A549 (cell line): ENCODE measurements at regions not wholly inside any gene's neighbourhood (a gene's known extent, or its start where the extent isn't known, plus 50 kb on each side); places are given as distances from the start of the nearest gene placed in this dataset.

Experiments used
- ATAC-seq, 2 experiments: fragments of 200-7000 bp in 1 of 2; fragments of >200 bp in 1 of 2; cut with Nextera tagmentation in 1 of 2; cut with Tn5 transposase in 1 of 2; 3 replicates each; pipeline versions ENCODE4 v1.8.0 to v1.9.1; 2018 to 2020; ENCODE audit warnings: mild to moderate bottlenecking in 1 of 2, moderate library complexity in 1 of 2
- CTCF ChIA-PET: fragments of 300-600 bp; sonication (Branson Sonifier 250); formaldehyde crosslinking; extraction: SDS; loops from one replicate; lab custom pipeline; 2021; ENCODE audit warnings: antibody characterized with exemption, inconsistent platforms; lab: Yijun Ruan, JAX
- POLR2A ChIA-PET: fragments of 350-600 bp; formaldehyde crosslinking; extraction: SDS; loops from one replicate; lab custom pipeline; 2021; ENCODE audit warnings: antibody characterized with exemption, inconsistent platforms; lab: Yijun Ruan, JAX
- DNase-seq, 2 experiments: peaks; one replicate each; pipeline versions ENCODE4 v3.0.0 to v3.0.0-alpha.2; 2011 to 2016; ENCODE audit warnings: low read depth in 1 of 2, low spot score in 1 of 2
- FAIRE-seq: peaks from 2 replicates; lab custom pipeline; 2011; peaks lifted over from hg19 to GRCh38; lab: Jason Lieb, UNC
- H3K27ac ChIP-seq, 2 experiments: fragments of >200 bp; sonication (Bioruptor Twin); formaldehyde crosslinking; 3 replicates each; pipeline ENCODE4 v1.5.1; 2016 to 2017
- H3K4me1 ChIP-seq: fragments of >200 bp; sonication (Bioruptor Twin); formaldehyde crosslinking; 3 replicates; pipeline ENCODE4 v1.6.1; 2016
- H3K4me2 ChIP-seq: fragments of >200 bp; sonication (Bioruptor Twin); formaldehyde crosslinking; 3 replicates; pipeline ENCODE4 v1.6.1; 2016
- H3K4me3 ChIP-seq: fragments of >200 bp; sonication (Bioruptor Twin); formaldehyde crosslinking; 3 replicates; pipeline ENCODE4 v1.5.1; 2016
- H3K9me3 ChIP-seq: fragments of >200 bp; sonication (Bioruptor Twin); formaldehyde crosslinking; 3 replicates; pipeline ENCODE4 v1.6.1; 2016
- CHD4 ChIP-seq: fragments of 200-600 bp; sonication (generic); IDR thresholded peaks from 2 replicates; pipeline ENCODE4 v1.6.1; 2016; ENCODE audit warnings: antibody characterized with exemption, mild to moderate bottlenecking, borderline replicate concordance
- CTCF ChIP-seq: fragments of >200 bp; sonication (Bioruptor Twin); formaldehyde crosslinking; IDR thresholded peaks from 3 replicates; pipeline ENCODE4 v1.5.1; 2016
- EHF ChIP-seq: fragments of 250-450 bp; sonication (Bioruptor Pico); IDR thresholded peaks from 2 replicates; pipeline ENCODE4 v1.5.0; 2020; ENCODE audit warnings: mild to moderate bottlenecking
- EHMT2 ChIP-seq: fragments of 200-600 bp; sonication (generic); IDR thresholded peaks from 2 replicates; pipeline ENCODE4 v1.6.1; 2016; ENCODE audit warnings: antibody characterized with exemption, low read depth, mild to moderate bottlenecking, moderate library complexity
- ELK1 ChIP-seq: fragments of 150-350 bp; IDR thresholded peaks from 2 replicates; pipeline ENCODE4 v1.6.1; 2014; ENCODE audit warnings: low read depth, mild to moderate bottlenecking, low read length
- ESRRA ChIP-seq: fragments of 150-350 bp; IDR thresholded peaks from 2 replicates; pipeline ENCODE4 v1.6.1; 2014; ENCODE audit warnings: mild to moderate bottlenecking, low read length, borderline replicate concordance
- HDAC2 ChIP-seq: fragments of 200-600 bp; sonication (generic); IDR thresholded peaks from 2 replicates; pipeline ENCODE4 v1.6.1; 2016
- HES2 ChIP-seq: fragments of >200 bp; sonication (Bioruptor Twin); formaldehyde crosslinking; IDR thresholded peaks from 2 replicates; pipeline ENCODE4 v1.6.1; 2016
- HOXB13 ChIP-seq: fragments of 250-450 bp; sonication (Bioruptor Pico); IDR thresholded peaks from 2 replicates; pipeline ENCODE4 v1.5.0; 2020; ENCODE audit warnings: low read depth, mild to moderate bottlenecking, moderate library complexity
- HOXB5 ChIP-seq: fragments of 250-450 bp; sonication (Bioruptor Pico); IDR thresholded peaks from 2 replicates; pipeline ENCODE4 v1.5.0; 2020; ENCODE audit warnings: mild to moderate bottlenecking, moderate library complexity
- JUNB ChIP-seq: fragments of >200 bp; sonication (Bioruptor Twin); formaldehyde crosslinking; IDR thresholded peaks from 2 replicates; pipeline ENCODE4 v1.6.1; 2016
- KDM1A ChIP-seq: fragments of 200-600 bp; sonication (generic); IDR thresholded peaks from 2 replicates; pipeline ENCODE4 v1.6.1; 2016; ENCODE audit warnings: low read depth, mild to moderate bottlenecking
- KDM5A ChIP-seq: fragments of 200-600 bp; sonication (generic); IDR thresholded peaks from 2 replicates; pipeline ENCODE4 v1.6.1; 2016; ENCODE audit warnings: antibody characterized with exemption, mild to moderate bottlenecking
- MAFK ChIP-seq: fragments of 450-650 bp; IDR thresholded peaks from 2 replicates; pipeline ENCODE4 v1.6.1; 2014; ENCODE audit not compliant: partially characterized antibody
- NFE2L2 ChIP-seq: fragments of 150-350 bp; conservative IDR thresholded peaks from 2 replicates; pipeline ENCODE4 v1.6.1; 2014; ENCODE audit warnings: low read length
- NR3C1 ChIP-seq: fragments of >200 bp; sonication (Bioruptor Twin); formaldehyde crosslinking; IDR thresholded peaks from 3 replicates; pipeline ENCODE4 v1.6.1; 2017
- PBX3 ChIP-seq: IDR thresholded peaks from 2 replicates; pipeline ENCODE4 v1.6.1; 2012
- POLR2A ChIP-seq: IDR thresholded peaks from 2 replicates; pipeline ENCODE4 v1.6.1; 2012; ENCODE audit warnings: mild to moderate bottlenecking, low read length
- POLR2AphosphoS2 ChIP-seq: conservative IDR thresholded peaks from 2 replicates; pipeline ENCODE4 v1.6.1; 2012; ENCODE audit warnings: low read length, improper control_type of control experiment, inconsistent platforms
- RARB ChIP-seq: fragments of 250-450 bp; sonication (Bioruptor Pico); IDR thresholded peaks from 2 replicates; pipeline ENCODE4 v1.8.0; 2021; ENCODE audit warnings: mild to moderate bottlenecking, moderate library complexity
- RCOR1 ChIP-seq: fragments of 150-350 bp; IDR thresholded peaks from 2 replicates; pipeline ENCODE4 v1.6.1; 2014; ENCODE audit warnings: antibody characterized with exemption, low read length, low read depth
- RFX5 ChIP-seq: fragments of 450-650 bp; IDR thresholded peaks from 2 replicates; pipeline ENCODE4 v1.7.1; 2014; ENCODE audit warnings: antibody characterized with exemption, mild to moderate bottlenecking, moderate library complexity
- SMC3 ChIP-seq: fragments of >200 bp; sonication (Bioruptor Twin); formaldehyde crosslinking; IDR thresholded peaks from 3 replicates; pipeline ENCODE4 v1.6.1; 2018; ENCODE audit warnings: inconsistent platforms
- SREBF2 ChIP-seq: fragments of 450-650 bp; IDR thresholded peaks from 2 replicates; pipeline ENCODE4 v1.6.1; 2014; ENCODE audit warnings: mild to moderate bottlenecking, moderate library complexity
- USF2 ChIP-seq: fragments of 450-650 bp; IDR thresholded peaks from 2 replicates; pipeline ENCODE4 v1.6.1; 2014; ENCODE audit warnings: antibody characterized with exemption
- WGBS: methylation state at CpG from one replicate; pipeline ENCODE4 v1.1.6; 2017; ENCODE audit errors: missing lambda C conversion rate; 5-methylcytosine and 5-hydroxymethylcytosine counted together

GRCh38 chr6:145271577-145271976, 463.7 kb downstream of the EPM2A start:
- ChIA-PET POLR2A (no interaction called here), CTCF (no interaction called here)
- DNase-seq (no peak), ATAC-seq (no peak), FAIRE-seq (no peak)
- WGBS: 63% methylated on average over 2 of the region's 2 CpGs
- H3K9me3 ChIP-seq: no peaks in the 10 kb centered on the region
- TF ChIP-seq RFX5 (no peak), CHD4 (no peak), ESRRA (no peak)
- H3K27ac ChIP-seq: no peak overlapping the region
- H3K4me3 ChIP-seq: no peak overlapping the region
- H3K4me1 ChIP-seq: no peaks in the 10 kb centered on the region
- no peak overlapping the region for H3K4me2 ChIP-seq

GRCh38 chr6:145272246-145272645, 463.1 kb downstream of the EPM2A start:
- DNase-seq: no peak
- no peak overlapping the region for H3K4me3 ChIP-seq
- no peak overlapping the region for H3K27ac ChIP-seq
- FAIRE-seq: no peak
- ChIA-PET POLR2A (no interaction called here), CTCF (no interaction called here)
- WGBS: 44% methylated on average over 1 of the region's 1 CpG
- ATAC-seq: no peak
- TF ChIP-seq SMC3 (no peak), MAFK (no peak), EHF (no peak), ESRRA (no peak), PBX3 (no peak), HOXB5 (CRISPR knock-in tag) (no peak), CHD4 (no peak), SREBF2 (no peak), JUNB (no peak), POLR2AphosphoS2 (no peak), KDM1A (no peak), CTCF (no peak), HOXB13 (CRISPR knock-in tag) (no peak), RCOR1 (no peak), KDM5A (no peak), HES2 (no peak), EHMT2 (no peak), NFE2L2 (no peak), RARB (no peak)
- TF ChIP-seq, all 56 proteins: peak for 0
- Histone ChIP-seq H3K9me3 (no peaks in the 10 kb centered on the region), H3K4me2 (no peak overlapping the region), H3K4me1 (no peaks in the 10 kb centered on the region)

- POLR2A ChIA-PET: no interaction called here
Observed at GRCh38 chr6:145273136-145273535, 462.2 kb downstream of the EPM2A start.

More at GRCh38 chr6:145273136-145273535, 462.2 kb downstream of the EPM2A start:
- CTCF ChIA-PET: no interaction called here
- Histone ChIP-seq H3K4me3 (no peak overlapping the region), H3K27ac (no peak overlapping the region), H3K9me3 (no peaks in the 10 kb centered on the region), H3K4me1 (no peaks in the 10 kb centered on the region), H3K4me2 (no peak overlapping the region)
- TF ChIP-seq NR3C1 (no peak), ELK1 (no peak), POLR2A (no peak), HDAC2 (no peak), USF2 (no peak), KDM5A (no peak)
- 36% methylated on average over 1 of the region's 1 CpG for whole genome bisulfite sequencing
- ATAC-seq (no peak), DNase-seq (no peak), FAIRE-seq (no peak)
